Progenitor cell of endocrine pancreas (in vitro differentiated cells): ENCODE measurements at regions not wholly inside any gene's neighbourhood (a gene's known extent, or its start where the extent isn't known, plus 50 kb on each side); places are given as distances from the start of the nearest gene placed in this dataset.

Source experiments
- DNase-seq: peaks from one replicate; pipeline ENCODE4 v3.0.0; 2021; ENCODE audit warnings: low spot score; ENCODE audit not compliant: unreplicated experiment
- H3K27ac Mint-ChIP-seq: 2 replicates; pipeline ENCODE4 v1.8.0; 2021; ENCODE audit warnings: mild to moderate bottlenecking, moderate library complexity, mixed read lengths
- H3K27me3 Mint-ChIP-seq: 2 replicates; pipeline ENCODE4 v1.8.0; 2021; ENCODE audit warnings: mixed read lengths
- H3K36me3 Mint-ChIP-seq: 2 replicates; pipeline ENCODE4 v1.8.0; 2022; ENCODE audit warnings: mixed read lengths; ENCODE audit not compliant: insufficient read depth
- H3K4me1 Mint-ChIP-seq: 2 replicates; pipeline ENCODE4 v1.8.0; 2021; ENCODE audit warnings: low read depth, mixed read lengths
- H3K4me3 Mint-ChIP-seq: 2 replicates; pipeline ENCODE4 v1.8.0; 2021; ENCODE audit warnings: low read depth, mild to moderate bottlenecking, moderate library complexity, mixed read lengths
- H3K9me3 Mint-ChIP-seq: 2 replicates; pipeline ENCODE4 v1.8.0; 2021; ENCODE audit warnings: low read depth, mixed read lengths
- TF ChIP-seq, protein P1 (sequence below): fragments of 200-600 bp; sonication (generic); IDR thresholded peaks from one replicate; pipeline ENCODE4 v1.5.0; 2021; ENCODE audit warnings: antibody characterized with exemption, mild to moderate bottlenecking; ENCODE audit not compliant: unreplicated experiment

DNA sequence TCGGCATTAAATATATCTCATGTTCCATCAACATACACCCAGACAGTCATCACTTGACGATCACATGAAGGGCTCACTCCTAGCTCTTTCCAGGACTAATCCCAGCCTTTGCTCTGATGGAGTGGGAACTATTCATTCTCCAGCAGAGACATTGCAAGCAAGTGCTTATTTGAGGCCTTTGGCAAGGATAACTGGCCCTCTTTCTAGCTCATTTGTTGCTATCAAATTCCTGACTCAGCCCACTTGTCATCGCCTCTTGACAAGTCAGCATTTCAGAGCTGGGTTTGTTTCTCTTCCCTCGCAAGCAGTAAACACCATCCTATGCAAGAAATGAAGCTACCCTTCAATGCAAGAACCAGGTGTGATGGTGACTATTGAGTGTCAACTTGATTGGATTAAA, 1165.7 kb upstream of the AUTS2 start:
- no peak overlapping the region for H3K27ac Mint-ChIP-seq
- TF ChIP-seq, protein P1, sequence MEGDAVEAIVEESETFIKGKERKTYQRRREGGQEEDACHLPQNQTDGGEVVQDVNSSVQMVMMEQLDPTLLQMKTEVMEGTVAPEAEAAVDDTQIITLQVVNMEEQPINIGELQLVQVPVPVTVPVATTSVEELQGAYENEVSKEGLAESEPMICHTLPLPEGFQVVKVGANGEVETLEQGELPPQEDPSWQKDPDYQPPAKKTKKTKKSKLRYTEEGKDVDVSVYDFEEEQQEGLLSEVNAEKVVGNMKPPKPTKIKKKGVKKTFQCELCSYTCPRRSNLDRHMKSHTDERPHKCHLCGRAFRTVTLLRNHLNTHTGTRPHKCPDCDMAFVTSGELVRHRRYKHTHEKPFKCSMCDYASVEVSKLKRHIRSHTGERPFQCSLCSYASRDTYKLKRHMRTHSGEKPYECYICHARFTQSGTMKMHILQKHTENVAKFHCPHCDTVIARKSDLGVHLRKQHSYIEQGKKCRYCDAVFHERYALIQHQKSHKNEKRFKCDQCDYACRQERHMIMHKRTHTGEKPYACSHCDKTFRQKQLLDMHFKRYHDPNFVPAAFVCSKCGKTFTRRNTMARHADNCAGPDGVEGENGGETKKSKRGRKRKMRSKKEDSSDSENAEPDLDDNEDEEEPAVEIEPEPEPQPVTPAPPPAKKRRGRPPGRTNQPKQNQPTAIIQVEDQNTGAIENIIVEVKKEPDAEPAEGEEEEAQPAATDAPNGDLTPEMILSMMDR = no peak
- H3K4me1 Mint-ChIP-seq = peaks cover 3% of the 10 kb centered on the region
- peaks cover 3% of the 10 kb centered on the region for H3K27me3 Mint-ChIP-seq
- DNase-seq = no peak
- no peaks in the 10 kb centered on the region for H3K36me3 Mint-ChIP-seq
- H3K4me3 Mint-ChIP-seq = no peak overlapping the region
- peaks cover 3% of the 10 kb centered on the region for H3K9me3 Mint-ChIP-seq

DNA sequence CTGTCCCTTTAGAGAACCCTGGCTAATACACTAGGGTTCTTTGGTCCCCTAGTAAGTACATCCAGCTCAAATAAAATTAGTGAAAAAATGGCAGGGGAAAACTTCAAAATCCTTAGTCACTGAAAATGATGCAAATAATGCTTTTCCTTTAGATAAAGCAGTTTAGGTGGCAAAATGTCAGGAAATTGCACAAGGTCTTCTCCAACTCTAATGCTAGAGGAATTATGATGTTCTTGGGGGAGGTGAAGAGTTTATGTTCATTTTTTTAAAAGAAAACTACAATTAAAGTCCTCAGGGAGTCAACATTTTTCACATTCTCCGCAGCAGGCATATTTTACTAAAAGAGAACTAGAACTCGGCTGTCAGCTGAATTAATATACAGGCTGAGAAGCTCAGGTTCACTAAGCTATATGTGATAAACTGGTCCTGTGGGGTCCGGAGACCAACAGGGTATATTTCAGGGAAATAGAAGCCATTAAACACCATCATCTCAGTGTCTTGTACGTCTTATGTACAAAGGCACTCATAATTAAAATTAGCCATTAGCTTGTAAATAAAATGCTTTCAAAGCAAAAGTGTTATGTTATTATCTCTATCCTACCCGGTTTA, 1164.7 kb upstream of the AUTS2 start:
- H3K4me3 Mint-ChIP-seq = no peak overlapping the region

DNA sequence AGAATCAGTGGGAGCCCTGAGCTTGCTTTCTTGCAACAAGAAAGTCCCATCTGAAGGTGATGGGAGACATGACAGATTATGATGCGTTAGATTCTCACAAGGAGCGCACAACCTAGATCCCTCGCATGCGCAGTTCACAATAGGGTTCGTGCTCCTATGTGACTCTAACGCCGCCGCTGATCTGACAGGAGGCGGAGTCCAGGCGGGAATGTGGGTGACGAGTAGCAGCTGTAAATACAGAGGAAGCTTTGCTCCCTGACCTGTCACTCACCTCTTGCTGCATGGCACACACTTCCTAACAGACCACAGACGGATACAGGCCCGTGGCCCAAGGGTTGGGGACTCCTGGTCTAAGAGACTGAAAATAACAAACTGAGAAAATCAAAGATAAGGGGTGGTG, 1163.4 kb upstream of the AUTS2 start:
- TF ChIP-seq, protein P1 = no peak
- Mint-ChIP-seq H3K27ac (no peak overlapping the region), H3K27me3 (peaks cover 3% of the 10 kb centered on the region), H3K4me1 (peaks cover 2% of the 10 kb centered on the region), H3K9me3 (peaks cover 9% of the 10 kb centered on the region), H3K36me3 (no peaks in the 10 kb centered on the region), H3K4me3 (no peak overlapping the region)
- DNase-seq = no peak

More for the DNA sequence above, 1164.7 kb upstream of the AUTS2 start:
- no peak overlapping the region for H3K27ac Mint-ChIP-seq
- TF ChIP-seq, protein P1 = no peak
- H3K36me3 Mint-ChIP-seq = no peaks in the 10 kb centered on the region
- H3K4me1 Mint-ChIP-seq = peaks cover 2% of the 10 kb centered on the region
- H3K9me3 Mint-ChIP-seq = peaks cover 5% of the 10 kb centered on the region
- H3K27me3 Mint-ChIP-seq = peaks cover 3% of the 10 kb centered on the region
- no peak for DNase-seq

DNA sequence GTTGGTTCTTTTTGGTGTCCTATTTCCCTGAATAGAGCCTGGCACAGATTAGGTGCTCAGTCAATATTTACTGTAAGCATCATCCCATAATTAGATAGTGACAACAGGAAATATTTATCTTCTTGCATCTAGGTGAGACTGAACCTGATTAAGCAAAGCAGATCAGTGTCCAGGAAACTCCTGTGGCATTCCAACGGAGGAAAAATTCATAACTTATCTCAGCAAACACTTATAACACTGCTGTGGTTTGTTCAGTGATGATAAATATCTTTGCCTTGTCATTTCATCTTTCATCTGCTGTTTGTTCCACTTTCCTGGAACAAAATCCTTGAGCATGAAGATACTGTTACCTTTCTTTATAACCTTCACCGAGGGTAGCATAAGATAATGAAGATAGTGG, 1160.3 kb upstream of the AUTS2 start:
- Mint-ChIP-seq H3K27me3 (no peaks in the 10 kb centered on the region), H3K4me3 (no peak overlapping the region), H3K4me1 (peaks cover 2% of the 10 kb centered on the region), H3K9me3 (peaks cover 6% of the 10 kb centered on the region), H3K27ac (no peak overlapping the region), H3K36me3 (no peaks in the 10 kb centered on the region)
- DNase-seq = no peak
- TF ChIP-seq, protein P1 = no peak

DNA sequence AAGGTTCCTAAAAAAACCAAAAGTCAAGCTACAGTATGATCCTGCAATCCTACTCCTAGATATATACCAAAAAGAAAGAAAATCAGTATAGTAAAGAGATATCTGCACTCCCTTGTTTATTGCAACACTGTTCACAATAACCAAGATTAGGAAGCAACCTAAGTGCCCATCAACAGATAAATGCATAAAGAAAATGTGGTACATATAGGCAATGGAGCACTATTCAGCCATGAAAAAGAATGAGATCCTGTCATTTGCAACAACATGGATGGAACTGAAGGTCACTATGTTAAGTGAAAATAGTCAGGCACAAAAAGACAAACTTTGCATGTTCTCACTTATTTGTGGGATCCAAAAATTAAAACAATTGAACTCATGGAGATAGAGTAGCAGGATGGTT, 1159.5 kb upstream of the AUTS2 start:
- Mint-ChIP-seq H3K9me3 (peaks cover 6% of the 10 kb centered on the region), H3K4me3 (no peak overlapping the region), H3K27me3 (no peaks in the 10 kb centered on the region), H3K27ac (no peak overlapping the region), H3K36me3 (no peaks in the 10 kb centered on the region), H3K4me1 (peaks cover 2% of the 10 kb centered on the region)
- DNase-seq = no peak
- TF ChIP-seq, protein P1 = no peak
